ENCODE measurements at regions not wholly inside any gene's neighbourhood (a gene's known extent, or its start where the extent isn't known, plus 50 kb on each side); places are given as distances from the start of the nearest gene placed in this dataset.
"Not testable (repeated sequence)": the region's sequence is repeated elsewhere in the genome, so short reads cannot be mapped to it uniquely, and the experiment has no call there.

- DNase-seq, result no peak
These were observed 105.0 kb upstream of the FOXN3 start for GRCh38 chr14:89521988-89522387.

- DNase-seq, result no peak
These were observed 102.0 kb upstream of the FOXN3 start for GRCh38 chr14:89519040-89519439.

GRCh38 chr14:89516173-89516572 lies 99.1 kb upstream of the FOXN3 start:
- no peak for DNase-seq

GRCh38 chr14:89514601-89515000 lies 97.6 kb upstream of the FOXN3 start:
- no peak for DNase-seq

GRCh38 chr14:89509891-89510290 lies 92.9 kb upstream of the FOXN3 start:
- DNase-seq, result no peak

- DNase-seq, result no peak
These were observed 91.8 kb upstream of the FOXN3 start for GRCh38 chr14:89508863-89509262.

GRCh38 chr14:89507926-89508460 lies 91.0 kb upstream of the FOXN3 start:
- no peak for DNase-seq

- no peak for DNase-seq
These were observed 90.5 kb upstream of the FOXN3 start for GRCh38 chr14:89507521-89507920.

- not testable (repeated sequence) for DNase-seq
These were observed 89.9 kb upstream of the FOXN3 start for GRCh38 chr14:89506891-89507452.

- peak; percentile 26 to 51 for DNase-seq
These were observed 87.7 kb upstream of the FOXN3 start for GRCh38 chr14:89504602-89505313.

GRCh38 chr14:89504091-89504490 lies 87.1 kb upstream of the FOXN3 start:
- DNase-seq, result no peak

- DNase-seq, result no peak
These were observed 86.5 kb upstream of the FOXN3 start for GRCh38 chr14:89503431-89503996.

- DNase-seq, result no peak
These were observed 85.9 kb upstream of the FOXN3 start for GRCh38 chr14:89502966-89503365.

- DNase-seq, result no peak
These were observed 84.3 kb upstream of the FOXN3 start for GRCh38 chr14:89501381-89501780.

GRCh38 chr14:89500303-89500702 lies 83.3 kb upstream of the FOXN3 start:
- DNase-seq, result no peak

- DNase-seq, result no peak
These were observed 81.8 kb upstream of the FOXN3 start for GRCh38 chr14:89498878-89499277.

GRCh38 chr14:89495718-89496117 lies 78.7 kb upstream of the FOXN3 start:
- no peak for DNase-seq

GRCh38 chr14:89493877-89494634 lies 77.0 kb upstream of the FOXN3 start:
- DNase-seq, result peak in 1 of 2 donors; percentile 64

- no peak for DNase-seq
These were observed 76.4 kb upstream of the FOXN3 start for GRCh38 chr14:89493406-89493805.

- no peak for DNase-seq
These were observed 74.8 kb upstream of the FOXN3 start for GRCh38 chr14:89491711-89492381.

- no peak for DNase-seq
These were observed 73.4 kb upstream of the FOXN3 start for GRCh38 chr14:89490466-89490865.

GRCh38 chr14:89489761-89490437 lies 72.9 kb upstream of the FOXN3 start:
- no peak for DNase-seq
